COLO829 (cell line): ENCODE measurements at regions not wholly inside any gene's neighbourhood (a gene's known extent, or its start where the extent isn't known, plus 50 kb on each side); places are given as distances from the start of the nearest gene placed in this dataset.
"Not testable (repeated sequence)": the region's sequence is repeated elsewhere in the genome, so short reads cannot be mapped to it uniquely, and the experiment has no call there.

Experiments
- DNase-seq: peaks from one replicate; pipeline ENCODE4 v3.0.0; 2012; ENCODE audit warnings: low spot score

DNA sequence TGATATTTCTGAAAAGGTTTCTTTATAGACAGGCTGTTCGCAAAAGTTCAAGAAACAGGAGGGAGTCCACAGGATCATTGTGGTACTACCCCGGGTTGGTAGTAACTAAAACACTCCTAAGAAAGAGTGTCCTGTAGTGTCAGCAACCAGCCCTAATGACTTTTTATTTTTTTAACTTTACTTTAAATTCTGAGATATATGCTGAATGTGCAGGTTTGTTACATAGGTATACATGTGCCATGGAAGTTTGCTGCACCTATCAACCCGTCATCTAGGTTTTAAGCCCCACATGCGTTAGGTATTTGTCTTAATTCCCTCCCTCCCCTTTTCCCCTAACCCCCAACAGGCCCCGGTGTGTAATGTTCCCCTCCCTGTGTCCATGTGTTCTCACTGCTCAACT lies 1396.9 kb upstream of the ZEB2 start:
- DNase-seq, result no peak

DNA sequence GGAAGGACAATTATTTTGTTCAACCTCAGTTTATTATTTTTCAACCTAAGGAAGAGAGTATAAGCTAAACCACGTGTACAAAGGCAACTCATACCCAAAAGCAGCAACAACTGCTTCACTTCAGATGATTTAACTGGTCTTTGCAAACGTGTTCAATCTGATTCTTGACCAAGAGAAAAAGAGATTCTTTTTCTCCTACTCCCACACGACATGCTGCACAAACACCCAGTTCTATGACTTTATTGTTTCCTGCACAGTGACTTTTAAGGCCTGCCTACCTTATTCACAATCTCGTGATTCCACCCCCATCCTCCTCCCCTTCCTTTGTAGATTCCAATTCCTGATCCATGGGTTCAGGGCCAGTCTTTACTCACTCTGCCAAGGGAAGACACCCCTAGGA lies 1394.8 kb upstream of the ZEB2 start:
- DNase-seq, result peak; percentile 64

DNA sequence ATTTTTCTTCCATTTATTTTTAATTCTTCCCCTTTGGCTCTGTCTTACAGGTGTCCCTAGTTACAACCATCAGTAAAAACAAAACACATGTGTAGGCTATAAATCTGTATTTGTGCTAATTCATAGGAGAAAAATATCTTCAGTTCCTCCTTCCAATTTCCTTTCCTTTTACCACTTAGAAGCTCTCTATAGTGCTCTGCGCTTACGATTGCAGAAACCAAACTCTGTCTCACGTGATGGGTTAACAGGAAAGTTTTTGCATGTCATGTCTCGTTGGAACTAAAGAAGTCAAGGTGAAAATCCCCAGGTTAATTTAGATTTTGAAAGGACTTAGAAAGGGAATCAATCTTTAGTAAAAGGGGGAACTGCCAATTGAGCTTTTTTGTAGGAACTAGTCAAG lies 1390.5 kb upstream of the ZEB2 start:
- DNase-seq, result no peak

DNA sequence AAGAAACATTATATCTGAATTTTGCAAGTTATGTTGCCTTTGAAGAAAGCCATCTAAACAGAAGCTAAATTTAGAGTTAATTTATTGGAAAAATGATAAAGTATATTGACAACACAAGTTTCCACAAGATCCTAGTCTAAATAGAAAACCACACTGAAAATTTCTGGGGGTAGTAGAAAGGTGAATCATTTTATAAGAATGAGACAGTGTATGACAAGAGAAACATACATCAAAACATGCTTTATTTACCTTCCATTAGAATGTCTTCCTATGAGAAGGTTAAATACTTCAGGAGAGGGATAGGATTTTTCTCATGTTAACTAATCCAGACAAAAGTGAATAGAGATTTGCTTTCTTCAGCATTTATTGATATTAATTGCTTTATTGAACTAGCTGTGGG lies 1389.8 kb upstream of the ZEB2 start:
- no peak for DNase-seq

DNA sequence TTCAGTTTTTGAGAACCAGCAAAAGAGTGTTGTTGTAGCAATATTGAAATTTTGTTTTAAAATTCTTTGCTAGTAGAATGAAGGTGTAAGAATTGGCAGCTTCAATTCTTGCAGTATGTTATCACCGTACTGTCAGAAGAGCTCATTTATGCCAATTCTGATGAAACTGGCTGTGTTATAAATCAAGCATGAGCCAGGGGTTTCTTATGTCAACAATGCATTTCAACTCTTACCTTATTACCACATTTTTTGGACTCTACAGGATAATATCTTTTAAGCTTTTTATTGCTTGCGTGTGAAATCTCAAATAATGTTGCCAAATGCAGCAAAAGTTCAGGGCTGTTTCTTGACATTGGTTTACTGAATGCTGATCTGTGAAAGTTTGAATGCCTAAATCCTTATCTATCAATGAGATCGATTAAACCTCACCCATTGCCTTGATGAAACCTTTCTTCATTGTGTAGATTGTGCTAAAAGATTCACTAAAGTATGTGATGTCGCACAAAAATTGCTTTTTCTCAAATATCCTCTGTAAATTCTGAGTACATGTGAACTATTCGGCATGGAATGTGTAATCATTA lies 1389.3 kb upstream of the ZEB2 start:
- DNase-seq, result no peak

DNA sequence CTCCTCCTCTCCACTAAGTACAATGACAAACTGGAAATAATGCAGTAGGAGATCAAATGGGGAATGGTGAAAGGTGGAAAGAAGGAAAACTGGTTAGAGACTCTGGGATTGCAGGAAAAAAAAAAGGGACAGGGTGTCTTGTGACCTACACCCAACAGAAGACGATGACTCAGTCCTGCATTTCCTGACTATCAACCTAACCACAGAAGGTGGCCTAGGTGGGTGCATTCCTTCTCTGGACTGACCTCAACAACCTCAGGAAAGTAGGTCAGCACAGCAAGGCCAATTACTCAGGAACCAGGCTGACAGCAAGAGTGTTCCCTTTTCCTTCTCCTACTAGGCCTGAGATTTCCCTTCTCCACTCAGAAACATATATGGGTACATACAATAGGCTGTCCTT lies 1386.4 kb upstream of the ZEB2 start:
- no peak for DNase-seq

DNA sequence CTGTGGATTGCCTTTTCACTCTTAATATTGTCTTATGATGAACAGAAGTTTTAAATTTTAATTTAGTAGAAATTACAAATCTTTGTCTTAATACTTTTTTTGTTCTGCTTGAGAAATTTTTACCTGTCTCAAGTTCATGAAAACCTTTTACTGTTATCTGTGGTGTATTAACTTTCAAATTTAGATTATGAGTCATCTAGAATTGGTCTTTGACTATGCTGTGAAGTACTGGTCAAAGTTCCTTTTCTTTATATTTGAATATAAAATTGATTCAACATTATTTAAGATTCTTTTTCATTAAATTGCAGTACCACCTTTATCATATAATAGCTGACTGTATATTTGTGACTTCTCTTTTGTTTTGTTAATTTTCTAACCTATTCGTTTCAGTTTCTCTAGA lies 1385.5 kb upstream of the ZEB2 start:
- no peak for DNase-seq

DNA sequence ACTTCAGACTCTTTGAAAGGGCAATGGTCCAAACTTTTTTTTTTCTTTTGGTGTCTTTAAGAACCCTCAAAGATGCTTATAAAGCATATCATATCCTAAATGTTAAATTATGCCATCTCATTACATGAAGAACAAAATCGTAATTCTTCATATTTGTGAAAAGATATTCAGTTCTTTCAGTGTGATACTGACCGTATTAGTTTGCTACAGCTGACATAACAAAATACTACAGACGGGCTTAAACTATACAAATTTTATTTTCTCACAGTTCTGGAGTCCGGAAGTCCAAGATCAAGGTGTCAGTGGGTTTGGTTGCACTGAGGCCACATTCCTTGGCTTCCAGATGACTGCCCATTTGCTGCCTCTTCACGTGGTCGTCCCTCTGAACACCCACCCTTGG lies 1377.2 kb upstream of the ZEB2 start:
- no peak for DNase-seq

DNA sequence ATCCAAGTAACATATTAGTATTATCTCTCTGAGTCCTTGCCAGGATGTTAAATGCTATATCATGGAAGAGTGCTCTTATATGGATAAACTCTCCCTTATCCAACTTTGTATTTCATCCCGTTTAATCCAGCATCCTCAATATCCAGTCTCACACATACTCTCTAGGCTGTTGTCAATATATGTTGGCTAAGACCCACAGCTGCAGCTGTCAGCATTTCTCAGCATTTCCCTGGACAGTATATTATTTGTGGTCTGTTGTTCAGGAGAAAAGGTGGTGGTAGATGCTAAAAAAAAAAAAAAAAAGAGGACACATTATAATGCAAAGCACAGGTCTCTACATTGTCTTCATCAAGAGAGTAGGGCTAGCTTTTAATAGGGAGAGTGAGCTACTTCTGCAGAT lies 1368.0 kb upstream of the ZEB2 start:
- DNase-seq, result no peak

DNA sequence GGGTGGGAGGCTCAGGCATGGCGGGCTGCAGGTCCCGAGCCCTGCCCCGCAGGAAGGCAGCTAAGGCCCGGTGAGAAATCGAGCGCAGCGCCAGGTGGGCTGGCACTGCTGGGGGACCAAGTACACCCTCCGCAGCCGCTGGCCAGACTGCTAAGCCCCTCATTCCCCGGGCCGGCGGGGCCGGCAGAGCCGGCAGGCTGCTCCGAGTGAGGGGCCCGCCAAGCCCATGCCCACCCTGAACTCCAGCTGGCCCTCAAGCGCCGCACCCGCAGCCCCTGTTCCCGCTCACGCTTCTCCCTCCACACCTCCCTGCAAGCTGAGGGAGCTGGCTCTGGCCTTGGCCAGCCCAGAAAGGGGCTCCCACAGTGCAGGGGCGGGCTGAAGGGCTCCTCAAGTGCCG lies 1361.1 kb upstream of the ZEB2 start:
- not testable (repeated sequence) for DNase-seq

DNA sequence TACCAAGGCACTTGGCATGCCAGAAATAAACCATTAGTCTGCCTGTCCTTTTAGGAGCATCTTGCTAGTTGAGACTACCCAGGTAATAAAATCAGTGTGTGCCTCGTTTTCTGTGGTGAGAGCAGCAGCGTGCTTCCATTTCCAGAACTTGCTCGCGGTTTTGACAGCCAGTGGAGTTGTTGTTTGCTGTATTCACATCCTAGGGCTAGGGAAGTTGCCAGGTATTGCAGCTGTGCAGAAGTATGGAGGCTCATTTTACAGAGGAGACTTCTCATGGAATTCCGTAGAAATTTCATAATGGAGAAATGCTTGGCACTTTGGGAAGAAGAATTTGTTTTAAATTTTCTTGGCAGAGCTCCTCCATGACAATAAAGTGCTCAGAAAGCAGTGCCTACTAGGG lies 1355.1 kb upstream of the ZEB2 start:
- DNase-seq, result no peak

DNA sequence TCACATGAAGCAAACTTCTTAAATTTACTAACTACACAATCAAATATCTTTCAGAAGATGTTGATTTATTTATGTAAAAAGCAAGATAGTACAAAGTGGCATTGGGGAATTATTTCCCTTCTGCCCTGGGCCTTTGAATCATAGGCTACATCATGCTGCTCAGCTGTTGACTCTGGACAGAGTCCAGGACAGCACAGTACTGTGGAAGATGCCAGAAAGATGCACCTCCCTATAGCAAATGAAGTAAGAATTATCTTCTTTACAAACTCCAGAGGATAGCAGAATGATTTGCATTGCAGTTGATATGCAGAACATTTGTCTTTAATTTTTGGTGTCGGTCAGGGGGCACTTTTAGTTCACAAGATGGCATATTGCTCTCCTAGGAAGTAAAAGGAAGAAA lies 1354.5 kb upstream of the ZEB2 start:
- DNase-seq, result peak; percentile 6

DNA sequence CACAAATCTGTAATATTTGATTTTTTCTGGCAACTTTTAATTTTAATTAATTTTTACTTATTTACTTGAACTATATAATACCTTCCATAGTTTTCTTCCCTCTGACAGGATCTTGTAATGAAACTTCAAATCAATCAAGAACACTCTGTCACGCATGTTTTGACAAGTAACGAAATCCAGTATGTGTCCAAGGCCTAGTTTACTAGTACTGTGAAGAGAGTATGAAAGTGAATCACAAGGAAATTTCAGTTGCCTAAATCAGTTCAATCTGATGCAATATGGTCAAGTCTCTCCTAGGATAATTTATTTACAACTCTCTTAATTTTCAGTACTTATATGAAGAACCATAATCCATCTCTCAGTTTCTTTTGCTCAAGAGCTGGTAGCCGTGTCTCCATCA lies 1344.6 kb upstream of the ZEB2 start:
- DNase-seq, result no peak

DNA sequence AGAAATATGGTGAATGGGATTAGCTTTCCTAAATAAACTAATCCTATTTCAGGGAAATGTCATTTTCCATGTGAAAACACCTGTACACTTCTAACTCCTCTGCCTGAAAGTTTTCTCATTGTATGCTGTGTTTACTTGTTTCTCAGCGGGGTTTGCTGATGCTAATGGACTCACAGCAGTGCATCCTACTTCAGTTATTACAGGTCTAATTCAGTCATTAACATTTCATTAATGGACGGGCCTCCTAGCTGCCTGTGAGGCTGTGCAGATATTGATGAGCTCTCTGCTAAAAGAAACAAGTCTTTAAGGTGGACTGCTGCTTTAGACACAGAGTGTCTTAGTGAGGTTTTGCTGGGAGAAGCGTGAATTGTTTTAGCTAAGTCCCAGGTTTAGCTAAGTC lies 1342.0 kb upstream of the ZEB2 start:
- DNase-seq, result no peak

DNA sequence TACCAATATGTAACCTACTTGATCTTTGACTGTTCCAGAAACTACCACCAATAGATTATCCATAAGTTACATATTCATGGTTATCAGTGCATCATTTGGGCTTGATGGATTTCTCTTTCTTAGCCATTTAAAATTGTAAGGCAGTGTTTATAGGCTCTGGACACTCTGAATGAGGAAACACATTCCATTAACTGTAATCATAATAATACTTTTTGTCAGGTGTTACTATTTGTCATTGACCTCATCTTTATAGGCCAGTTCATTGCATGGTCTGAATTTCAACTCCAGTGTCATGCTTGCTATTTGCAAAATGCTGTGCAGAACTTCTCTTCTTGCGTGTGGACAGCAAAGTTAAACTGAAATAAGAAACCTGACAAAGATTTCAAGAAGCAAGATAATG lies 1340.2 kb upstream of the ZEB2 start:
- DNase-seq, result no peak

DNA sequence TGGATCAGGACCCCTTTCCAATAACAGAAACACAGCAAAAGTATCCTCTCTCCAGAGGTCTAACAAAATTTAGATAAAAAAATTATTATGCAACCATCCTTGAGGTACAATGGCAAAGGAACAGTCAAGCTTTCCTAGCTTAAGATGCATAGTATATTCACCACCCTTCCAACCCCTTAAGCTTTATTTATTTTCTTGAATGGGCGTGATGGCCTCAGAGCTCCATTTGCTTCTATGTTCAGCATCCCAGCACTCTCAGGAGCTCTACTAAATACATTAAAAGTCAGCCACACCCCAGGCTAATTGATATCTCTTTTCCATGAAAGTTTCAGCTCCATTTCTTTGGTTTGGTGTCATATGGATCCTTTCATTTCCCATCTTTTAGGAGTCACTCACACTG lies 1335.2 kb upstream of the ZEB2 start:
- DNase-seq, result no peak

DNA sequence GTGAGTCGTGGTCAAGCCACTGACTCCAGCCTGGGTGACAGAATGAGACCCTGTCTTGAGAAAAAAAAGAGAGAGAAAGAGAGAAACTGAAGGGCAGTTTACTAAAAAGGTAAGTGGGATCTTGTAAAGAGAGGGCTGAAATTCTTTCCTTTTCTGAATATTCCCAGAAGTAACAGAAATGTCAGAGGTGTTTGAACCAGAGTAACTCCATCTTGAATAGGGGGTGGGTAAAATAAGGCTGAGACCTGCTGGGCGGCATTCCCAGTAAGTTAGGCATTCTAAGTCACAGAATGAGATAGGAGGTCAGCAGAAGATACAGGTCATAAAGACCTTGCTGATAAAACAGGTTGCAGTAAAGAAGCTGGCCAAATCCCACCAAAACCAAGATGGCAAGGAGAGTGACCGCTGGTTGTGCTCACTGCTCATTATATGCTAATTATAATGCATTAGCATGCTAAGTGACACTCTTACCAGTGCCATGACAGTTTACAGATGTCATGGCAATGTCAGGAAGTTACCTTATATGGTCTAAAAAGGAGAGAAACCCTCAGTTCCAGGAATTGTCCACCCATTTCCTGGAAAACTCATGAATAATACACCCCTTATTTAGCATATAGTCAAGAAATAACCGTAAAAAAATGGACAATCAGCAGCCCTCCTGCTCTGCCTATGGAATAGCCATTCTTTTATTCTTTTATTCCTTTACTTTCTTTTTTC lies 1334.3 kb upstream of the ZEB2 start:
- no peak for DNase-seq

DNA sequence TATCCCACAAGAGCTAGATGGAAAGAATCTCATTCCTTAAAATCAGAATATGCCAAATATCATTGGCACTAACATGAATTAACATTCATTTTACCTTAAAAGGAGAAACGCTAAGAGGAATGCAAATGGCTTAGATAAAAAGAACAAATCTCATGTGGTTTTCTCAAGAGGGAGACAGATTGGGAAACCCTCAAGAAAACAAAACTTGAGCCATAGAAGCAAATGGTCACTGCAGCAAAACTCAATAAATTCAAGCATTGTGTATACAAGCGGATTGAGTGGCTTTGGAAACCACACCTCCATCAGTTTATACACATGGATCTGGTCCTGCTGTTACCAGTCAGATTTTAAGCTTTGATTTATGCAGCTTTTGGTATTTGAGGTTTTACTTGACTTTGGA lies 1331.8 kb upstream of the ZEB2 start:
- DNase-seq, result no peak

DNA sequence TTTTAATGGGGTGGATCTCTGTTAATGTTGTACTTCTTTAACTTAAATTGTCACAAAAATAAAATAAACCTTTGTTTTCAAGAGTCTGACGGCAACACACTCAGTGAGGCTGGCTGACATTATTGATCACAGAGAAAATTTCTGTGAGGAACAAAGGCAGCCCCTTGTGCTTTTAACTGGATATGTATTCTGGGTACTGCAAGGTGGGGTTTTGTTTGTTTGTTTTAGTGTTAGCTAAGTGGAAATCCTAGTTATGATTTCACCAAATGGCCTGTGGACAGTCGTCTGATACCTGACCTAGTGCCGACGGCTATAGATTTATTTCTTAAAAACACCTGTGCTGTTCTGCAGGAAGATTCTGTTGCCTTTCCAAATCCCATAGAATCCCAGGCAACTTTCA lies 1329.5 kb upstream of the ZEB2 start:
- DNase-seq, result no peak

DNA sequence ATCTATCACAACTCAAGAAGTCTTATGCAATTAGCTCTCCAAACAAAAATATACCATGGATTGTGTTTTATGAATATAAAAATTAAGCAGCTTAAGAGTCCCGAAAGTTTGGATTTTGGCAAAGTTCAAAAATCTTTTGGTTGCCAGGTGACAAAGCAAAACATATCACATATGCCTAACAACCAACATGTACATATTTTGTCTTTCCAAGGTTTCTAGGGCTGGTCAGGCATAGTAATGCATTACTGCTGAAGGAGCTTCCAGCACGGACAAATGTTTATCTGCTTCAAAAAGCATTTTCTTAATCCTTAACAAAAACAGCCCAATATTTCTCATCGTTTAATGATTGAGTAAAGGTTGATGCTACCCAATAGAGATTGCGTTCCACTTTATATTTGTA lies 1327.1 kb upstream of the ZEB2 start:
- DNase-seq, result no peak

DNA sequence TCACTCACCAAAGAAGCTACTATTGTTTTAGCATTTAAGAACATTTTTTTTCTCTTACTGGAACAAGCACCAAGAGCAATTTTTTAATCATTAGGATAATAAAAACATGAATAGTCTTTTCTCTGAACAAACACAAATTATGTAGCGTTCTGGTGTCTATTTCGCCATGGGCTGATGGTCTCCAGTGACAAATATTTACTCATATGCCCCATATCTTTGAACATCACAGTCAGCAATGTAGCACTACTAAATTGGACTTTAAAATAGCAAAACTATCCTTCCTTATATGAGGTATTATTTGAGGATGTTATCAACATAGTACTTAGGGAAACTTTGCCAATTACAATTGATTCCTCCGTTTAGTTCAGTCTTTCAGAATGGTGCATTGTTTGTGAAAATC lies 1326.0 kb upstream of the ZEB2 start:
- no peak for DNase-seq

DNA sequence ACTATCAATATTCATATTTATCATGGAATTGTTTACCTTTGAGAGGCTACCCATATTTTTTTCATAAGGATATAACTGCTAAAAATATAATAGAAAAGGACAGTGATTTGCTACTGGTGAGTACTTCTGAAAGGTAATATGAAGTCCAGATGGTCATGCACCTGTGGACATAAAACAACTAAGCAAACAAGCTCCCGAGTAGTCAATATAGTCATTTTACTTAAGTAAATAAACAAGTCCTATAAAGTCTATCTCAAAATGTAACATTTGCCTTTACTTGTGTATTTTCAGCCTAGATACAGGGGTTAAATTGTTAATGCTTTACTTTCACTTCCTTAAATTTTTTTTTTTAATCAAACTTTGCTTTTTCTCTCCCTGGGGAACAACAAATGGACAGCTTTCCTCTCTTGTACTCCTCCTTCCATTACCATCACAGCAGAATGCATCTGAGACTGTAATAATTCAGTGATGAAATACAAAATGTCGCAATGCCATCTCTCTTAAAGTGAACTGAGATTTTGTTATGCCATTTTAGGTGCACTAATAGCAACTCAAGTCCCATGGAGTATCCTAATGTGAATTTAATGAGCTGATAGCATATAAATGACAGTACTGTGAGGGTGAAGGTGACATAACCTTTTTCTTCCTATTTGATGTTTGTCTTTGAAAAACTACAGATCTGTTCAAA lies 1325.4 kb upstream of the ZEB2 start:
- no peak for DNase-seq

DNA sequence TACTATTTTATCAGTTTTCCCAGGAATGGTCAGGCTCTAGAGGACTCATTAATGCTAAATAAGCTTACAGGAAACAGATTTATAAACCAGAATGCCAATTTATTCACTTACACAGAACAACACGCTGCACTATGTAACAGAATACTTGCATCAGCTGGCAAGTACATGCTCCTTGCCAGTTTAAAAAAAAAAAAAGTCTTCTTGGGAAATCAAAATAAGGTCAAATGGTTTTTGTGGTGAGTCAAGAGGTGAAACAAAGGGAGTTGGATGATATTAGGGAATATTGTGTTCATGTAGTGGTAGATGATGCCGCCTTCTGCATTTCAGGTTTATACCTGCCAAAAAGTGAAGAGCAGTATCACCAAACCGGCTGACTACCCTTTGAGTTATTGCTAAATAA lies 1322.1 kb upstream of the ZEB2 start:
- DNase-seq, result no peak

DNA sequence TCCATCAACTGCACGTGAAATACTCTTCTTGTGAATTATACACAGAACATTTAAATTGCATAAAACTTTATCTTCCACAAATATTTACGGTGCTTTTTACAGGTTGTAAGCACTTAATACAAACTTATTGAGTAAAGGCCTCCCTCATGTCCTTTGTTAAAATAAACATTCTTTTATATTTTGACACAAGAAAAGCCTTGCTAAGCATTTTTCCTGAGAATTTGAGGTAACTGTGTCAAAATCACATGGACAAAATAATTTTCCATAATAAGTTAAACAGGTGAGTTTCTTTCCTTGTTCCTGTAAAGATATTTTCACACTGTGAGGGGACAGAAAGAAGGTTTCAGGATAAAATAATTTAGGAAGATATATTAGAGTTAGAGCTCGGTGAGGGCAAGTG lies 1317.1 kb upstream of the ZEB2 start:
- no peak for DNase-seq
